GM06990 (cell line): ENCODE measurements at regions not wholly inside any gene's neighbourhood (a gene's known extent, or its start where the extent isn't known, plus 50 kb on each side); places are given as distances from the start of the nearest gene placed in this dataset.

Experiments
- DNase-seq: peaks from one replicate; pipeline ENCODE4 v3.0.0-alpha.2; 2011; ENCODE audit not compliant: insufficient read length; ENCODE audit errors: extremely low read depth
- H3K27me3 ChIP-seq: replicated peaks from 2 replicates; pipeline ENCODE4 v1.6.0; 2011; ENCODE audit warnings: low read length; ENCODE audit not compliant: control insufficient read depth, insufficient read depth
- H3K36me3 ChIP-seq: 2 replicates; pipeline ENCODE4 v1.5.1; 2011; ENCODE audit warnings: low read length; ENCODE audit not compliant: control insufficient read depth, insufficient read depth
- H3K4me3 ChIP-seq: replicated peaks from 2 replicates; pipeline ENCODE4 v1.5.1; 2011; ENCODE audit warnings: low read depth, mild to moderate bottlenecking, control low read depth, low read length
- CTCF ChIP-seq: IDR thresholded peaks from 2 replicates; pipeline ENCODE4 v1.5.1; 2011; ENCODE audit warnings: low read length, control low read depth, mild to moderate bottlenecking, inconsistent platforms; ENCODE audit not compliant: insufficient read depth, poor library complexity, severe bottlenecking

GRCh38 chr1:59135761-59136255, 161.1 kb upstream of the FGGY start:
- TF ChIP-seq CTCF: no peak
- Histone ChIP-seq H3K4me3 (no peak overlapping the region), H3K27me3 (no peaks in the 10 kb centered on the region), H3K36me3 (no peaks in the 10 kb centered on the region)
- DNase-seq: no peak

GRCh38 chr1:59136541-59137275, 160.2 kb upstream of the FGGY start:
- no peak overlapping the region for H3K4me3 ChIP-seq
- no peak for DNase-seq
- no peaks in the 10 kb centered on the region for H3K27me3 ChIP-seq
- H3K36me3 ChIP-seq: no peaks in the 10 kb centered on the region
- TF ChIP-seq CTCF: no peak

- DNase-seq: no peak
- no peak for TF ChIP-seq CTCF
- Histone ChIP-seq H3K4me3 (no peak overlapping the region), H3K36me3 (no peaks in the 10 kb centered on the region), H3K27me3 (no peaks in the 10 kb centered on the region)
Measured at GRCh38 chr1:59137276-59137615, 159.6 kb upstream of the FGGY start.

- TF ChIP-seq CTCF: no peak
- Histone ChIP-seq H3K4me3 (no peak overlapping the region), H3K36me3 (no peaks in the 10 kb centered on the region), H3K27me3 (no peaks in the 10 kb centered on the region)
- DNase-seq: no peak
Measured at GRCh38 chr1:59137968-59138367, 158.9 kb upstream of the FGGY start.

- no peak overlapping the region for H3K4me3 ChIP-seq
- no peak for DNase-seq
- TF ChIP-seq CTCF: no peak
Measured at GRCh38 chr1:59138402-59138801, 158.5 kb upstream of the FGGY start.

GRCh38 chr1:59139396-59139795, 157.5 kb upstream of the FGGY start:
- TF ChIP-seq CTCF: no peak
- no peak overlapping the region for H3K4me3 ChIP-seq
- H3K36me3 ChIP-seq: no peaks in the 10 kb centered on the region
- DNase-seq: no peak
- no peaks in the 10 kb centered on the region for H3K27me3 ChIP-seq

More at GRCh38 chr1:59138402-59138801, 158.5 kb upstream of the FGGY start:
- Histone ChIP-seq H3K27me3 (no peaks in the 10 kb centered on the region), H3K36me3 (no peaks in the 10 kb centered on the region)
